GM18907 (cell line): ENCODE measurements at regions not wholly inside any gene's neighbourhood (a gene's known extent, or its start where the extent isn't known, plus 50 kb on each side); places are given as distances from the start of the nearest gene placed in this dataset.
"Not testable (repeated sequence)": the region's sequence is repeated elsewhere in the genome, so short reads cannot be mapped to it uniquely, and the experiment has no call there.

ENCODE experiments used
- ATAC-seq: cut with Tn5 transposase; IDR thresholded peaks from one replicate; pipeline ENCODE4 v1.9.1; 2021; ENCODE audit warnings: mild to moderate bottlenecking, moderate library complexity; ENCODE audit not compliant: unreplicated experiment

DNA sequence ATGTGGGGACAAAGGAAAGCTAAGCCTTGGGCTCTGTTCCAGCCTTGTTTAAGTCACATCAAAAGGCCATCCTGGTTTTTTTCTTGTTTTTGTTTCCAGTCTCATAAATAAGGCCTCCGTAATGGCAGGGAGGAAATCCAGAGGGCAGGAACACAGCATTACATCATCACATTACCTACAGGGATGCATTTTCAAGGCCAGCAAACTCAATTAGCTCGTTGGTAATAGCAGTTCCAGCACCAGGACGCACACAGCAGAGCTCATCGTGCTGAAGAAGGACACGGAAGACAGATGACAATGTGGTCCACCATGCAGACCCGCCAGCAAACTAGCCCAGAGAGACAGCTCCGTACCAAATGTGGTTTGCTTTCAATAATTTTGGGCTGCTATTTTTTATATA lies 1209.2 kb downstream of the TYW1 start:
- no peak for ATAC-seq

- no peak for ATAC-seq
Measured at GRCh38 chr7:68206946-68207485, 1210.4 kb downstream of the TYW1 start.

DNA sequence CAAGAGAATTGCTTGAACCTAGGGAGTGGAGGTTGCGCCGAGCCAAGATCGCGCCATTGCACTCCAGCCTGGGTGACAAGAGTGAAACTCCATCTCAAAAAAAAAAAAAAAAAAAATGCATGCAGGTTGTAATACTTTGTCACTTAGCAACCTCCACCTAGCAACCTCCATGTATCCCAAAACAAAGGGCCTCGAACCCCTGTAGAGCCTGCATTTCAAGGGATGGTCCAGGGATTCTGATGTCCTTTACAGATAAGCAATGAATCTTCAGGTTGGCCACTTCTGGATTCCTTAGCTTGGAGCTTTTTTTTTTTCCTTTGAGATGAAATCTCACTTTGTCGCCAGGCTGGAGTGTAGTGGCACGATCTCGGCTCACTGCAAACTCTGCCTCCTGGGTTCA lies 1211.0 kb downstream of the TYW1 start:
- ATAC-seq: no peak

DNA sequence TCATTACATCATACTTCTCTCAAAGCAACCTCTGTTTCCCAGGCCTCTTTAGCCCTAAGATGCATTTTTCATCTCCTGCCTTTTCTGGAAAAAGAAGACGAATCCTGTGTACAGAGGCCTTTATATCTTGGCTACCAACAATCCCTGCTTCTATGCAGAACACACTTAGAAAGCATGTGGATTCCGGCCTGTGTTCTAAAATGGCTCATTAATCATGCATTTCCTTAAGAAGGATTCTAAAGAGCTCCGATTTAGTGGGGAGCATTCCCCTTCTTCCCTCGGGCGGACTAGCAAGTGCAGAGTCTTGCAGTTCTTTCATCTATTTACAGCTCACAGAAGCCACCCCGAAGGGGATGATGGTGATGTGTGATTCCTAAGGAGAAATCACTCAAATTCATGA lies 1212.9 kb downstream of the TYW1 start:
- ATAC-seq: no peak

DNA sequence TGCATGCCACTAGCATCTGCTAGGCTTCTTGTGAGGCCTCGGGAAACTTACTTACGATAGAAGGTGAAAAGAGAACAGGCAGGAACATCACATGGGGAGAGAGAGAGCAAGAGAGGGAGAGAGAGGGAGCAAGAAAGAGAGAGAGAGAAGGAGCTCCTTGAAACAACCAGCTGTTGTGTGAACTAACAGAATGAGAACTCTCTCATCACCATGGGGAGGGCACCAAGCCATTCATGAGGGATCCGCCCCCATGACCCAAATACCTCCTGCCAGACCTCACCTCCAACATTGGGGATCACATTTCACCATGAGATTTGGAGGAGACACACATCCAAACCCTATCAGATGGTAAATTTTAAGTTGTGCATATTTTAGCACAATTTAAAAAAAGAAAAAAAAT lies 1217.2 kb downstream of the TYW1 start:
- ATAC-seq: no peak

GRCh38 chr7:68216051-68216450 lies 1219.4 kb downstream of the TYW1 start:
- ATAC-seq: no peak

DNA sequence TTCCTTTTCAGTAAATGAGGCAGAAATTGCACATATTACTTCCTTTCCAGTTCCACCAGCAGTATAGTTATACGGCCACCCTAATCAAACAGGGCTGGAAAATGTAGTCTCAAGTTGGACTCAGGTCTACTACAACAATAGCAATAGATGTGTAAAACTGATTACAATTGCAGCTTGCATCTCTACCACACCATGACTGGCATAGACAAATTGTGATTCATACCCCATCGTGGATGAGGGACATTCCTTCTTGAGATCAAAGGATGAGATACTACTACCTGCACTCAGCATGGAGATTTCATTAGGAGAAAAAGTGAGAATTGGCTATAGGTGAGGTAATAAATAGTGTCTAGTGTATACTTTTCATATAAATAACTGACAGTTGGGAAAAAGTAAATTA lies 1220.8 kb downstream of the TYW1 start:
- ATAC-seq: no peak

GRCh38 chr7:68218461-68218860 lies 1221.8 kb downstream of the TYW1 start:
- ATAC-seq: no peak

DNA sequence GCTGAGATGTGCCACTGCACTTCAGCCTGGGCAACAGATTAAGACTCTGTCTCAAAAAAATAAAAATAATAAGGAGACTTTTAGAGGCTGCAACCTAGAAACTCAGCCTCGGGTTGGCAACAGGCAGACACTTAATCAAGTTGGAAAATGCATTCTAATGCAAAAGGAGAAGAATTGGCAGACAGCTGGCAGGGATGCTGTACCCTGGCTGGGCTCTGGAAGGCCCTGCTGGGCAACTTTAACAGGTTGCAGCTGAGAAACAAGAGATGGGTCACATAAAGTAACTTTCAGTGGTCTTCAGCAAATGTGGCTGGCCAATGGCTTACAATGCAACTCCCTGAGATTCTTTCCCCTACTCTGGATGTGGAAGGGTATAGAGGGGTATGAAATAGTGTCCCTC lies 1225.7 kb downstream of the TYW1 start:
- ATAC-seq: no peak

DNA sequence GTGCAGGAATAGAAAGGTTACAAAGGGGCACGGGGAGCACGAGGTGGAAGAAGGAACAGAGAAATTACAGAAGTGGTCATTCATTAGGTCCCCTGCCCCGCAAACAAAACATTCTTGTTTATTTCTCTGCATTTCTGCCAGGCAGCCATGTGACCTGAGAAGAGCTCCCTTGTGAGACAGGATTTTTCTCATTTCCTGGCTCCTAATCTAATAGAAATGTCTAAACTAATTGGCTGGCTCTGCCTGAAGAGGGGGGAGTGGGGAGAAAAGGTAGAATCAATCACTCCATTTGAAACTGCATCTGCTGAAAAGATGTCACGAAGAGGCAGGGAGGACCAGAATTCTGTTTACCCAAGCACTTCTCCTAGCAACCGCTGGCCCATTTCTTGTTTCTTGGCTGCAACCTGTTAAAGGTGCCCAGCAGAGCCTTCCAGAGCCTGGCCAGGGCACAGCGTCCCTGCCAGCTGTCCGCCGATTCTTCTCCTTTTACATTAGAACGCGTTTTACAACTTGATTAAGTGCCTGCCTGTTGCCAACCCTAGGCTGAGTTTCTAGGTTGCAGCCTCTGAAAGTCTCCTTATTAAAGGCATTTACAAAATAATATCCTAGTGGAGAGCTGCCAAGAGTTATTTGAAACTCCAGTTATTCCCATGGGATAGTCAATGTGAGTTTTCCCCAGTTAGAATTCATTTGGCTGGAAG lies 1227.6 kb downstream of the TYW1 start:
- ATAC-seq: no peak

- ATAC-seq: not testable (repeated sequence)
Measured at GRCh38 chr7:68231011-68231410, 1234.4 kb downstream of the TYW1 start.

- no peak for ATAC-seq
Measured at GRCh38 chr7:68235937-68236336, 1239.3 kb downstream of the TYW1 start.

DNA sequence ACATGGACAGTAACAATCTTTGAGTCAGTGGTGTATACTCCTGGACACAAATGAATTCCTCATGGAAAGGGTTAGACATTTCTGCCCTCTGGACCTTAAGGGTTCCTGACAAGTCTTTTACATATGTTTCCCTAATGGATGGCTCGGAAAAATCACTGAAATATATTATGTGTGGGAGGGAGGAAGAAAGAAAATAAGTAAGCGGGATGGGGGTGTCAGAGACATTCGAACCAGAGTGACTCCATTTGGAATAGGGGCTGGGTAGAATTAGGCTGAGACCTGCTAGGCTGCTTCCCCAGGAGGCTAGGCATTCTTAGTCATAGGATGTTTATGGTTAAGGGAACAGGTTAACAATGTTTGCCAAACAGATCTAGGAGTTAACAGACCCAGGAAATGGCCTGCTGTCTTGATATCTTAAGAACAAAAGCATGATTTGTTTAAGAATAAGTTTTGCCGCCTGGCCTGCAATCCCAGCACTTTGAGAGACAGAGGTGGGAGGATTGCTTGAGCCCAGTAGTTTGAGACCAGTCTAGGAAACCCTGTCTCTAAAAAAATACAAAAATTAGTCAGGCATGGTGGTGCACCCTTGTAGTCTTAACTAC lies 1241.7 kb downstream of the TYW1 start:
- no peak for ATAC-seq

- no peak for ATAC-seq
Measured at GRCh38 chr7:68243128-68243527, 1246.5 kb downstream of the TYW1 start.

- ATAC-seq: no peak
Measured at GRCh38 chr7:68244389-68244788, 1247.8 kb downstream of the TYW1 start.

DNA sequence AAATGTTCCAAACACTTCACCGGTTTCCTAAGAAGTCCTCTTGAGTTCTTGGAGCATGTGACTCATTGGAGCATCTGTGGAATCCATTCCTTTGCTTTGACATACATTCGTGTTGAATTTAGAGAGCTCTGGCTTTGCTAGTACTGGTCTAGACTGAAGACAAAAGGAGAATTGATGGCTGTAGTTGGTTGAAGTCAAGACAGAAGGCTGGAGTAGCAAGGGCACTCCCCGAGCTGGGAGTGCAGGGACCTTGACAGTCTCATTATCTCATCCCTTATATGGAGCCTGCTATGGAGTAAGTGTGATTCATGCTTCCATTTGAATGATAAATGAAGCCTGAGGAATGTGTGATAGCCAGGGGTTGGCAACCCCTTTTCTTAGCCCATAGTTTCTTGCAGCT lies 1249.1 kb downstream of the TYW1 start:
- no peak for ATAC-seq

GRCh38 chr7:68246189-68246633 lies 1249.6 kb downstream of the TYW1 start:
- ATAC-seq: no peak

GRCh38 chr7:68247126-68247525 lies 1250.5 kb downstream of the TYW1 start:
- no peak for ATAC-seq

- no peak for ATAC-seq
Measured at GRCh38 chr7:68247571-68247970, 1250.9 kb downstream of the TYW1 start.

DNA sequence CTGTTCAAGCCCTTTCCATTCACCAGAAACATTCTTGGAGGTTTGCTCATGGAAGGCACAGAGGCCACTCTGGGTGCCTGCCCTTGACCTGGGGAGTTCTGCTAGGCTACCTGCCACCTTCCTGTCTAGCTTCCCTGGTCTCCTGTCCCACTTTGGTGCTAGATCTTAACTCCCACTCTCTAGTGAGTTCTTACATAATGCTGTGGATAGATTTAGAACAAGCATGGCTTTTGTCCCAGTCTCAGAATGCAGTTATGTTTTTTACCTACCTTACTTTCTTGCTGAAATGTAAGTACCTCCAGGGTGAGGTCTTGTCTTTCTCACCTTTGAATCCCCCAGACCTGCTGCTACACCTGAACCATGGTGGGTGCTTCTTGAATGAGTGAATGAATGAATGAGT lies 1252.3 kb downstream of the TYW1 start:
- no peak for ATAC-seq

DNA sequence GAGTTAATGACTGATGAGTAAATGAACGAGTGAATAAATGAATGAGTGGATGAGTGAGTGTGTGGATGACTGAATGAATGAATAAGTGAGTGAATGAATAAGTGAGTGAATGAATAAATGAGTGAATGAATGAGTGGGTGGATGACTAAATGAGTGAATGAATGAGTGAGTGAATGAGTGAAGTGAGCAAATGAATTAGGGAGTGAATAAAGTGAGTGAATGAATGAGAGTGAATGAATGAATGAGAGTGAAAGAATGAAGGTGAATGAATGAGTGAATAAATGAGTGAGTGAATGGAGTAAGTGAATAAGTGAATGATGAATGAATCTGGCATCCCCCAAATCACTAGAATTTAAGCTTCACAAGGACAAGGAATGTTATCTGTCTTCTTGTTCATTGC lies 1253.0 kb downstream of the TYW1 start:
- ATAC-seq: no peak

DNA sequence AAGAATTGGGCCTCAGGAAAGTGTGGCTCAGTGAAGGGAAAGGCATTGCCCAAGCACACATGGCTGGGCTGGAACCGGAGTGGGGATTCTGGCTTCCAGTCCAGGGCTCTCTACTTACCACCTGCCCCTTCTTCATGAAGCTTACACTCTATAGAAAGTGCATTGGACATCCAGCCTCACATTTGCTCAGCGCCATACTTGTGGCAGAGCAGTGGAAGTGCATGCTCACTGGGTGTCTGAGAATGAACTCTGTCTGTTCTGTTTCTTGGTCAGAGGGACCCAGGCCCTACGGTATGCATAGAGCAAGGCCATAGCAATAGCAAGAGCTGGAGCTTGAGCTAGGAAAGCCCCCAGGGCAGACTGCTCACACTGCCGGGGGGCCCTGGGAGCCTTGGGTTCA lies 1253.5 kb downstream of the TYW1 start:
- no peak for ATAC-seq

DNA sequence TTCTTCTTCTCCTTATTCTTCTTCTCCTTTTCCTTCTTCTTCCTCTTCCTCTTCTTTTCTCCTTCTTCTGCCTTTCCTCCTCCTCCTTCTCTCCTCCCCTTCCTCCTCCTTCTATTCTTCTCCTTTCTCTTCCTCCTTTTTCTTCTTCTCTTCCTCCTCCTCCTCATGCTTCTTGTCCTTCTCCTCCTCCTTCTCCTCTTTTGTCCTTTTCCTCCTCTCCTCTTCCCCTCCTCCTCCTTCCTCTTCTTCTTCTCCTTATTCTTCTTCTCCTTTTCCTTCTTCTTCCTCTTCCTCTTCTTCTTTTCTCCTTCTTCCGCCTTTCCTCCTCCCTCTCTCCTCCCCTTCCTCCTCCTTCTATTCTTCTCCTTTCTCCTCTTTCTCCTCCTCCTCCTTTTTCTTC lies 1258.2 kb downstream of the TYW1 start:
- ATAC-seq: not testable (repeated sequence)
